Heart left ventricle (tissue), 13 donors: ENCODE measurements at regions not wholly inside any gene's neighbourhood (a gene's known extent, or its start where the extent isn't known, plus 50 kb on each side); places are given as distances from the start of the nearest gene placed in this dataset.

ENCODE experiments used
- CTCF ChIP-seq, 12 donors: fragments of 200-600 bp; sonication (generic) in 4 of 12; IDR thresholded peaks; one replicate each; pipeline versions ENCODE4 v1.5.0 to v1.8.0; 2018 to 2022; ENCODE audit warnings: antibody characterized with exemption in 12 of 12, mild to moderate bottlenecking in 5 of 12
- POLR2A ChIP-seq, 2 donors: fragments of 450-650 bp; IDR thresholded peaks; one replicate each; pipeline ENCODE4 v1.6.1; 2017; ENCODE audit warnings: antibody characterized with exemption in 2 of 2, mild to moderate bottlenecking in 2 of 2, moderate library complexity in 2 of 2
- donor health status: ischemic (EF 13 %, LVEDD 7.1; RV severe dilation, severe dysfunction).
- donor health status: DM: no; HTN: yes; CAD: no.
- donor health status: DM: no; HTN: no; CAD: no.
- donor health status: ischemic (EF 25% LVEDD 6.9; RV normal size, moderate dysfunction).
- donor health status: ischemic (EF 25% LVEDD 5.7; RV mildly dilated, moderate dysfunction).
- donor health status: ischemic (EF 35%, LVEDD 5.7; RV mildly dilated, moderate dysfunction).
- donor health status: nonischemic (EF 11% LVEDD 7.7; RV severe dilation, severe dysfunction).
- donor health status: DM: yes; HTN: yes; CAD: no.
- donor health status: PGD.
- donor health status: ischemic (EF 29% LVEDD 5.4; RV normal size, mild dysfunction).
- donor health status: nonischemic (EF 23%, LVEDD 6.1; RV moderate dilation, normal function).

- TF ChIP-seq POLR2A (IDR thresholded peaks at IDR 0.05) (no peak), CTCF (IDR thresholded peaks at IDR 0.05) (no peak)
These were observed 323.3 kb downstream of the GADD45G start for GRCh38 chr9:89928106-89928505.
